DND-41 (cell line): ENCODE measurements at regions not wholly inside any gene's neighbourhood (a gene's known extent, or its start where the extent isn't known, plus 50 kb on each side); places are given as distances from the start of the nearest gene placed in this dataset.

ENCODE experiments used
- CTCF ChIP-seq: IDR thresholded peaks from 2 replicates; pipeline ENCODE4 v1.5.1; 2012; ENCODE audit warnings: borderline replicate concordance, low read length, moderate library complexity, mild to moderate bottlenecking; ENCODE audit not compliant: poor library complexity, severe bottlenecking; ENCODE audit errors: extremely low read depth
- EZH2 ChIP-seq: IDR thresholded peaks from 3 replicates; pipeline ENCODE4 v1.6.1; 2012; ENCODE audit warnings: borderline replicate concordance, low read depth, mild to moderate bottlenecking, moderate library complexity, low read length, inconsistent platforms; ENCODE audit not compliant: severe bottlenecking

GRCh38 chr4:89364541-89364940, 56.9 kb upstream of the GPRIN3 start:
- TF ChIP-seq CTCF (no peak), EZH2 (no peak)
